ENCODE measurements at regions not wholly inside any gene's neighbourhood (a gene's known extent, or its start where the extent isn't known, plus 50 kb on each side); places are given as distances from the start of the nearest gene placed in this dataset.

- H3K27ac ChIP-seq = no peak overlapping the region
- H3K9me3 ChIP-seq = no peaks in the 10 kb centered on the region
- 80 to 91% methylated on average over 2 of the region's 2 CpGs for WGBS, 2 donors (ENCODE audit: low coverage in 1 of 2)
- ATAC-seq = no peak
- H3K36me3 ChIP-seq = no peaks in the 10 kb centered on the region
- no peaks in the 10 kb centered on the region for H3K4me1 ChIP-seq
- no peak overlapping the region for H3K4me3 ChIP-seq
- TF ChIP-seq POLR2A (IDR thresholded peaks at IDR 0.05) (no peak), POLR2AphosphoS5 (IDR thresholded peaks at IDR 0.05) (no peak), EP300 (IDR thresholded peaks at IDR 0.05) (no peak)
- TF ChIP-seq, protein P1, sequence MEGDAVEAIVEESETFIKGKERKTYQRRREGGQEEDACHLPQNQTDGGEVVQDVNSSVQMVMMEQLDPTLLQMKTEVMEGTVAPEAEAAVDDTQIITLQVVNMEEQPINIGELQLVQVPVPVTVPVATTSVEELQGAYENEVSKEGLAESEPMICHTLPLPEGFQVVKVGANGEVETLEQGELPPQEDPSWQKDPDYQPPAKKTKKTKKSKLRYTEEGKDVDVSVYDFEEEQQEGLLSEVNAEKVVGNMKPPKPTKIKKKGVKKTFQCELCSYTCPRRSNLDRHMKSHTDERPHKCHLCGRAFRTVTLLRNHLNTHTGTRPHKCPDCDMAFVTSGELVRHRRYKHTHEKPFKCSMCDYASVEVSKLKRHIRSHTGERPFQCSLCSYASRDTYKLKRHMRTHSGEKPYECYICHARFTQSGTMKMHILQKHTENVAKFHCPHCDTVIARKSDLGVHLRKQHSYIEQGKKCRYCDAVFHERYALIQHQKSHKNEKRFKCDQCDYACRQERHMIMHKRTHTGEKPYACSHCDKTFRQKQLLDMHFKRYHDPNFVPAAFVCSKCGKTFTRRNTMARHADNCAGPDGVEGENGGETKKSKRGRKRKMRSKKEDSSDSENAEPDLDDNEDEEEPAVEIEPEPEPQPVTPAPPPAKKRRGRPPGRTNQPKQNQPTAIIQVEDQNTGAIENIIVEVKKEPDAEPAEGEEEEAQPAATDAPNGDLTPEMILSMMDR (IDR thresholded peaks at IDR 0.05) = no peak
- H3K27me3 ChIP-seq = no peaks in the 10 kb centered on the region
Observed at GRCh38 chr9:21634951-21635350, 152.8 kb upstream of the IFNE start.

GRCh38 chr9:21638104-21638503, 156.0 kb upstream of the IFNE start:
- no peak overlapping the region for H3K27ac ChIP-seq
- H3K4me3 ChIP-seq = no peak overlapping the region
- no peaks in the 10 kb centered on the region for H3K36me3 ChIP-seq
- 85 to 90% methylated on average over 11 to 14 of the region's 16 CpGs for WGBS, 2 donors (ENCODE audit: low coverage in 1 of 2)
- TF ChIP-seq, protein P1 (IDR thresholded peaks at IDR 0.05) = no peak
- TF ChIP-seq POLR2AphosphoS5 (IDR thresholded peaks at IDR 0.05) (no peak), POLR2A (IDR thresholded peaks at IDR 0.05) (no peak), EP300 (IDR thresholded peaks at IDR 0.05) (no peak)
- H3K9me3 ChIP-seq = no peaks in the 10 kb centered on the region
- H3K27me3 ChIP-seq = no peaks in the 10 kb centered on the region
- ATAC-seq = no peak
- H3K4me1 ChIP-seq = no peaks in the 10 kb centered on the region

DNA sequence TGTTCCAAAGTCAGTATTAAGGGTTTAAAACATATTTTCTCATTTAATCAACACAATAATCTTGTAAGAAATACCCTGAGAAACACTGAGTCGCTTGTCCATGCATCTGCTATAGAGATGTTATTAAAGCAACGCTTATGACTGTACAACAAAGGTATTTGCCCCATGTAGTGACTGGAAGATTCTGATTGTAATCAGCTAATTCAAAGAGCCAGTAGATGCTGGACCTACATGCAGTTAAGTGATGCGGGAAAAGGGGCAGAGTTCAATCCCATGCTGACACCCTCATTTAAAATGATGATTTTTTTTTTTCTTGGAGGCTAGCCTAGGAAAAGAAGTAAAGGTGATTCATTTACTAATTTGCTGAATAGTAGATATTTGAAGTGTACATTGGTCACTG, 149.3 kb upstream of the MTAP start:
- H3K27me3 ChIP-seq = no peaks in the 10 kb centered on the region
- no peak for ATAC-seq
- 62 to 84% methylated on average over 3 of the region's 3 CpGs for WGBS, 2 donors (ENCODE audit: low coverage in 1 of 2)
- H3K36me3 ChIP-seq = no peaks in the 10 kb centered on the region
- no peak overlapping the region for H3K4me3 ChIP-seq
- peaks cover 0 to 10% (median 0%) of the 10 kb centered on the region in 3 donors for H3K9me3 ChIP-seq
- TF ChIP-seq EP300 (IDR thresholded peaks at IDR 0.05) = no peak
- no peak for TF ChIP-seq POLR2AphosphoS5 (IDR thresholded peaks at IDR 0.05)
- TF ChIP-seq POLR2A (IDR thresholded peaks at IDR 0.05) = no peak
- TF ChIP-seq, protein P1 (IDR thresholded peaks at IDR 0.05) = no peak
- no peaks in the 10 kb centered on the region for H3K4me1 ChIP-seq
- H3K27ac ChIP-seq = no peak overlapping the region

DNA sequence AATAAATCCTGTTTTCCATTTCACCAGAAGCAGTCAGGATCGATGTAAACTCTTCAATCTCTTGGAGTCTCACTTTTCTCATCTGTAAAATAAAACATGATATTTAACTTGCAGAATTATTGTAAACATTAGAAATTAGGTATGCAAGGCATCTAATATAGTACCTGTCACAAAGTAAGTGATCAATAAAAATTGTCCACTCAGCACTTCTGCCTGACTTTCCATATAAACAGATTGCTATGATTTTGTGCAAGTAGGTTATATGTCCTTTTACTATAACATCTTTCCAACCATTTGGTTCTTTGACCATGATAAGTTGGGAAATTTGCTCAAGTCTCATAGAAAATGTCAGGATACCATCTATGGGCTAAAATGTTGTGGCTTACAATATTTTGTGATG, 148.8 kb upstream of the MTAP start:
- no peak overlapping the region for H3K27ac ChIP-seq
- WGBS, 2 donors (ENCODE audit: low coverage in 1 of 2) = 77 to 87% methylated on average over 1 of the region's 1 CpG
- no peak for ATAC-seq
- H3K27me3 ChIP-seq = no peaks in the 10 kb centered on the region
- H3K4me1 ChIP-seq = no peaks in the 10 kb centered on the region
- no peak overlapping the region for H3K4me3 ChIP-seq
- H3K9me3 ChIP-seq = peaks cover 0 to 6% (median 0%) of the 10 kb centered on the region in 3 donors
- no peaks in the 10 kb centered on the region for H3K36me3 ChIP-seq
- TF ChIP-seq, protein P1 (IDR thresholded peaks at IDR 0.05) = no peak
- TF ChIP-seq EP300 (IDR thresholded peaks at IDR 0.05) = no peak
- no peak for TF ChIP-seq POLR2AphosphoS5 (IDR thresholded peaks at IDR 0.05)
- TF ChIP-seq POLR2A (IDR thresholded peaks at IDR 0.05) = no peak

DNA sequence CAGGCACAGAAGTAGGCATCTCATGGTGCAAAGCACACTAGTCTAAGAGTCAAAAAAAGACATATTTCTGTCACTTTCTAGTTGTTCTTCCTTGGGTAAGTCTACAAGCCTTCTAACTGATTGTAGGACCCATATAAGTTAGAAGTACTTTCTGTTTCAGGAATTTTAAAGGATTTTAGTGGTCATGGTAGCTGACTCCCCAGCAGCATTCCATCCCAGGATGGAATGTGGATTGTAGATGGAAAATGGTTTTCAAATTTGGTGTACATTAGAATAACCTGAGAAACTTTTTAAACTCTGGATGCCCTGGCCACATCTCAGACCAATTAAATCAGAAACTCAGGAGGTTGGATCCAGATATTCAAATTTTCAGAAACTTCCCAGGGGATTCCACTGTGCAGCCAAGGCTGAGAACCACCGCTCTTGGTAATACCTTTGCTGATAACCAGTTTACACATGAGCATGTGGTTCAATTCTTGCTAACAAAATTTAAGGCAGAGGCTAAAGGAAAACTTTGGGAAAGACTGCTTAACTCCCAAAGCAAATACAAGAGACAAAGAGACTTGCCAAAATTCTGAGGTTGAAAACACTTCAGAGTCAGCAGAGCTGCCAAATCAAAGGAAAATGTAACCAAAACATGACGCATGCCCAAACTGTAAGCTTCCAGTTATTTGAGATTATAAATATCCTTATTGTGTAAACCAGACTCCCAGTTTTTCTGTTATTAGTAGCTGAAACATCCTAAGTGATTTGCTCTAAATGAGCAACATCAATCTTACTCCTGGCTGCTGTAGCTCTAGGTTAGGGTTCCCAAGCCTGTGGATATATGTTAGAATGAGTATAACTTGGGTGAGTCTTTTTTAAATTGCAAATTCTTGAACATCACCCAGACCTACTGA, 145.4 kb upstream of the MTAP start:
- ATAC-seq = no peak
- Histone ChIP-seq H3K4me3 (no peak overlapping the region), H3K27me3 (no peaks in the 10 kb centered on the region), H3K36me3 (no peaks in the 10 kb centered on the region), H3K27ac (no peak overlapping the region), H3K9me3 (no peaks in the 10 kb centered on the region), H3K4me1 (no peaks in the 10 kb centered on the region)
- TF ChIP-seq POLR2AphosphoS5 (IDR thresholded peaks at IDR 0.05) (no peak), EP300 (IDR thresholded peaks at IDR 0.05) (no peak), POLR2A (IDR thresholded peaks at IDR 0.05) (no peak)
- TF ChIP-seq, protein P1 (IDR thresholded peaks at IDR 0.05) = no peak
- WGBS, 2 donors (ENCODE audit: low coverage in 1 of 2) = 42 to 51% methylated on average over 2 of the region's 2 CpGs

Data from gastroesophageal sphincter (tissue), 4 donors.